ENCODE measurements at regions not wholly inside any gene's neighbourhood (a gene's known extent, or its start where the extent isn't known, plus 50 kb on each side); places are given as distances from the start of the nearest gene placed in this dataset.

DNA sequence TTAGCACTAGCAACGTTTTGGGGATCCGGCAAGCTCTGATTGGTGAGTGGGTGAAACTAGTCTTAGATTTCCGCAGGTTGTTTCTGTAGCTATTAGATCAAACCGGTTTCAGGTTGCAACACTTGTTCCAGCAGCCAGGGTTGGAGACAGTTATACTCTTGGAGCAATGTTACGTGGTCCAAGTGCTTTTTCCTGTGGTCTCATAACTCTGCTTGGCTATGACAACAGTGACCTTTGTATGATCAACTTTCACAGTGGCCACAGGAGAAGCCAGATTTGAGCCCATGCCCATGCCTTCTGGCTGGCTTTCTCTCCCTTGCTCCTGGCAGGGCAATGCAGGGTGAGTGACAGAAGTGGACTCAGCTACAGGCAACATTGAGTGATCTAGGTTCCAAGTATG, 84.5 kb upstream of the TAF1B start:
- no peaks in the 10 kb centered on the region for H3K9me3 ChIP-seq
- H3K27ac ChIP-seq = no peak overlapping the region
- H3K4me3 ChIP-seq = no peak overlapping the region
- no peaks in the 10 kb centered on the region for H3K36me3 ChIP-seq
- DNase-seq (no peak), ATAC-seq (peak; percentile 58 to 63)
- peaks cover 3% of the 10 kb centered on the region for H3K27me3 ChIP-seq (ENCODE audit: low read depth)
- TF ChIP-seq, protein P1, sequence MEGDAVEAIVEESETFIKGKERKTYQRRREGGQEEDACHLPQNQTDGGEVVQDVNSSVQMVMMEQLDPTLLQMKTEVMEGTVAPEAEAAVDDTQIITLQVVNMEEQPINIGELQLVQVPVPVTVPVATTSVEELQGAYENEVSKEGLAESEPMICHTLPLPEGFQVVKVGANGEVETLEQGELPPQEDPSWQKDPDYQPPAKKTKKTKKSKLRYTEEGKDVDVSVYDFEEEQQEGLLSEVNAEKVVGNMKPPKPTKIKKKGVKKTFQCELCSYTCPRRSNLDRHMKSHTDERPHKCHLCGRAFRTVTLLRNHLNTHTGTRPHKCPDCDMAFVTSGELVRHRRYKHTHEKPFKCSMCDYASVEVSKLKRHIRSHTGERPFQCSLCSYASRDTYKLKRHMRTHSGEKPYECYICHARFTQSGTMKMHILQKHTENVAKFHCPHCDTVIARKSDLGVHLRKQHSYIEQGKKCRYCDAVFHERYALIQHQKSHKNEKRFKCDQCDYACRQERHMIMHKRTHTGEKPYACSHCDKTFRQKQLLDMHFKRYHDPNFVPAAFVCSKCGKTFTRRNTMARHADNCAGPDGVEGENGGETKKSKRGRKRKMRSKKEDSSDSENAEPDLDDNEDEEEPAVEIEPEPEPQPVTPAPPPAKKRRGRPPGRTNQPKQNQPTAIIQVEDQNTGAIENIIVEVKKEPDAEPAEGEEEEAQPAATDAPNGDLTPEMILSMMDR (IDR thresholded peaks at IDR 0.05) = no peak
- H3K4me1 ChIP-seq = peaks cover 18% of the 10 kb centered on the region
- intact Hi-C loops (cut with DNase I) = no loop called here

DNA sequence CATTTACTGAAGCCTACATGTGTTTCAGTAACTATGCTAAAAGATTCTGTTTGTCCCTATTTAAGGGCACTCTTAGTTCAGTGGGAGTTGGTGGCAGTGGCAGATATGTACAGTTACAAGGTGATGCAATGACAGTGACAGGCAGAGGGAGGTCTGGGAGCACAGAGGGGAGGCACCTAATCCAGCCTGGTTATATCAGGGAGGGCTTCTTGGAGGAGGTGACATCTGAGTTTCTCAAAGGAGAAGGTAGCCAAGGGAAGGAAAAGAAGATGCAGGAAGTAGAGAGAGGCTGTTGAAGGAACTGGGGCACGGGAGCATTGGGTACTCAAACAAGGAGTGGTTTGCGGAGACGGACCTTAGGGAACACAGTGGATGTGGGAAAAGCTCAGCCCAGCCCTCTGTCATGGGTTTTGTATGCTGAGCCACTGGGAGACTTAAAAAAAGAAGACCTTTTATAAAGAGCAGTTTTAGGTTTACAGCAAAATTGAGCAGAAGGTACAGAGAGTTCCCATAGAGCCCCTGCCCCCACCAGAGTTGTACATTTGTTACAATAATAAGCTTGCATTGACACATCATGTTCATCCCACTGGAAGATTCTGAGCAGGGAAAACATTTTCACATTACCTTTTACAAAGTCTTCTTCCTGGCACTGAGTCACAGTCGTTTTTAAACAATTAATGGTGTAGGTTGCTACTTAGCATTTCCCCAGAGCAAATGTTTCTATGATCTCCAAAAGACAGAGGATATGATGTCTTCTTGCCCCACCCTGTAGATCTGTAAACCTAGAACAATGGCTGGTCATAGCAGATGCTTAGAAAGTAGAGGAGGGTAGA, 83.0 kb upstream of the TAF1B start:
- H3K27ac ChIP-seq = no peak overlapping the region
- no peaks in the 10 kb centered on the region for H3K36me3 ChIP-seq
- H3K27me3 ChIP-seq (ENCODE audit: low read depth) = peaks cover 3% of the 10 kb centered on the region
- intact Hi-C loops (cut with DNase I) = no loop called here
- H3K9me3 ChIP-seq = no peaks in the 10 kb centered on the region
- no peak for ATAC-seq
- H3K4me3 ChIP-seq = no peak overlapping the region
- H3K4me1 ChIP-seq = peaks cover 11% of the 10 kb centered on the region
- TF ChIP-seq, protein P1 (IDR thresholded peaks at IDR 0.05) = no peak
- no peak for DNase-seq

DNA sequence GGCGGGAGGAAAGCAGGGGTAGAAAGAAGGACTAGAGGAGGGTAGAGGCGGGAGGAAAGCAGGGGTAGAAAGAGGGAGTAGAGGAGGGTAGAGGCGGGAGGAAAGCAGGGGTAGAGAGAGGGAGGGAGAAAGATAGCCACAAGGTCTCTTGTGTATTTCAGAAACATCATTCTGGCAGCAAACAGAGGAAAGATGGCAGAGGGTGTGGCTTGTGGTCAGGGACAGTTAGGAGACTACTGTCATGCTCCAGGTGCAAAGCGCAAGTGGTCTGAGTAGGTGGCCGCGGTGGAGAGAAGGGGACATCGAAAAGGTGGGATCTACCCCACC, 82.4 kb upstream of the TAF1B start:
- intact Hi-C loops (cut with DNase I) = no loop called here
- TF ChIP-seq, protein P1 (IDR thresholded peaks at IDR 0.05) = no peak
- Histone ChIP-seq H3K9me3 (no peaks in the 10 kb centered on the region), H3K4me3 (no peak overlapping the region), H3K36me3 (no peaks in the 10 kb centered on the region), H3K27me3 (ENCODE audit: low read depth) (peaks cover under 1% of the 10 kb centered on the region), H3K27ac (no peak overlapping the region), H3K4me1 (peaks cover 11% of the 10 kb centered on the region)
- DNase-seq = no peak
- ATAC-seq = no peak

DNA sequence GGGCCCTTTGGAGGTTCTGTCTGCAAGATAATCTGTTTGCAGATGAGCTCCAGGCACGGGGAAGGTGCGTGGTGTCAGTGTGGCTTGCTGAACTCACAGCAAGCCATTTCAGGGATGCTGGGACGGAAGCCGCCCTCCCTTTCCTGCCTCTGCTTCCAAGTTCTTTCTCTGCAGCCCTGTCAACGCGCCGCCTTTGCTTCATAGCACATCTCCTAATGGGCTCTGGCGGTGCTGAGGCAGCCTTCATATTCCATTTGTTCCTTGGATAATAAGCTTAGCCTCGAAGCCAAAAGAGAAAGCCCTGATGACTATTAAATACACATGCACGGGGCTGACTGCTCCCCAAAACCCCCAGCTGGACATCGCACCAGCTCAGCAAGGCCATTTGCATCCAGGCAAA, 81.7 kb upstream of the TAF1B start:
- Histone ChIP-seq H3K4me3 (no peak overlapping the region), H3K36me3 (no peaks in the 10 kb centered on the region), H3K27ac (no peak overlapping the region), H3K4me1 (peaks cover 11% of the 10 kb centered on the region), H3K27me3 (ENCODE audit: low read depth) (no peaks in the 10 kb centered on the region), H3K9me3 (no peaks in the 10 kb centered on the region)
- TF ChIP-seq, protein P1 (IDR thresholded peaks at IDR 0.05) = no peak
- intact Hi-C loops (cut with DNase I) = no loop called here
- ATAC-seq (no peak), DNase-seq (no peak)

DNA sequence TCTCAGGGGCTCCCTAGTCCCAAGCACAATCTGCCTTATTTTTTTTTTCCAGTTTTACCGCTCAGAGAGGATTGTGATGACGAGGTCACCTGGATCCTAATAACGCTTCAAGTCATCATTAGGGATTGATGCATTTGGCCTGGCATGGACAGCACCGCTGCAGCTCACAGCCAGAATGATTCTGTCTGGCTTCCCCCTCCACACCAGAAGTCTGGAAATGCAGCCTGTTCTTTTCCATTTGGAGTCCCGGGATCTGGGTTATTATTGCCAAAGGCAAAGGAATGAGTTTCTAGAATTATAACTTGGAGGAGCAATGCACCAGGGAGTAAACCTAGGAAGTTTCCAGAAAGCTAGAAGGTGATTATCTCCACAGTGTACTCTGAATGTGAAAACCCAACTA, 81.1 kb upstream of the TAF1B start:
- H3K27ac ChIP-seq = no peak overlapping the region
- no peak for DNase-seq
- ATAC-seq = no peak
- TF ChIP-seq, protein P1 (IDR thresholded peaks at IDR 0.05) = no peak
- H3K36me3 ChIP-seq = no peaks in the 10 kb centered on the region
- H3K9me3 ChIP-seq = no peaks in the 10 kb centered on the region
- no peaks in the 10 kb centered on the region for H3K27me3 ChIP-seq (ENCODE audit: low read depth)
- H3K4me1 ChIP-seq = peaks cover 11% of the 10 kb centered on the region
- no peak overlapping the region for H3K4me3 ChIP-seq
- intact Hi-C loops (cut with DNase I) = no loop called here
